GM12874 (cell line): ENCODE measurements at regions not wholly inside any gene's neighbourhood (a gene's known extent, or its start where the extent isn't known, plus 50 kb on each side); places are given as distances from the start of the nearest gene placed in this dataset.

Experiments used
- TF ChIP-seq, protein P1 (sequence below): IDR thresholded peaks from 2 replicates; pipeline ENCODE4 v1.5.1; 2011; ENCODE audit warnings: low read depth, mild to moderate bottlenecking, control low read depth, low read length, moderate library complexity; ENCODE audit not compliant: insufficient read depth

DNA sequence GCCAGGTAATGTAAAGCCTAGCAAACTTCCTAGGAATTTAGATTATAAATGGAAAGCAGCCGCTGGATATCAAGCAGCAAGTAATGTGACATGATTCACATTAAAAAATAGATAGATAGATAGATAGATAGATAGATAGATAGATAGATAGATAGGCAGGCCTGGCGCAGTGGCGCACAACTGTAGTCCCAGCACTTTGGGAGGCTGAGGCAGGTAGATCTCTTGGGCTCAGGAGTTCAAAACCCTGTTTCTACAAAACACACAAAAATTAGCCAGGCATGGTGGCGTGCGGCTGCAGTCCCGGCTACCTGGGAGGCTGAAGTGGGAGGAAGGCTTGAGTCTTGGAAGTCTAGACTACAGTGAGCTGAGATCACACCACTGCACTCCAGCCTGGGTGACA lies 236.9 kb downstream of the SLITRK6 start:
- TF ChIP-seq, protein P1, sequence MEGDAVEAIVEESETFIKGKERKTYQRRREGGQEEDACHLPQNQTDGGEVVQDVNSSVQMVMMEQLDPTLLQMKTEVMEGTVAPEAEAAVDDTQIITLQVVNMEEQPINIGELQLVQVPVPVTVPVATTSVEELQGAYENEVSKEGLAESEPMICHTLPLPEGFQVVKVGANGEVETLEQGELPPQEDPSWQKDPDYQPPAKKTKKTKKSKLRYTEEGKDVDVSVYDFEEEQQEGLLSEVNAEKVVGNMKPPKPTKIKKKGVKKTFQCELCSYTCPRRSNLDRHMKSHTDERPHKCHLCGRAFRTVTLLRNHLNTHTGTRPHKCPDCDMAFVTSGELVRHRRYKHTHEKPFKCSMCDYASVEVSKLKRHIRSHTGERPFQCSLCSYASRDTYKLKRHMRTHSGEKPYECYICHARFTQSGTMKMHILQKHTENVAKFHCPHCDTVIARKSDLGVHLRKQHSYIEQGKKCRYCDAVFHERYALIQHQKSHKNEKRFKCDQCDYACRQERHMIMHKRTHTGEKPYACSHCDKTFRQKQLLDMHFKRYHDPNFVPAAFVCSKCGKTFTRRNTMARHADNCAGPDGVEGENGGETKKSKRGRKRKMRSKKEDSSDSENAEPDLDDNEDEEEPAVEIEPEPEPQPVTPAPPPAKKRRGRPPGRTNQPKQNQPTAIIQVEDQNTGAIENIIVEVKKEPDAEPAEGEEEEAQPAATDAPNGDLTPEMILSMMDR: no peak

DNA sequence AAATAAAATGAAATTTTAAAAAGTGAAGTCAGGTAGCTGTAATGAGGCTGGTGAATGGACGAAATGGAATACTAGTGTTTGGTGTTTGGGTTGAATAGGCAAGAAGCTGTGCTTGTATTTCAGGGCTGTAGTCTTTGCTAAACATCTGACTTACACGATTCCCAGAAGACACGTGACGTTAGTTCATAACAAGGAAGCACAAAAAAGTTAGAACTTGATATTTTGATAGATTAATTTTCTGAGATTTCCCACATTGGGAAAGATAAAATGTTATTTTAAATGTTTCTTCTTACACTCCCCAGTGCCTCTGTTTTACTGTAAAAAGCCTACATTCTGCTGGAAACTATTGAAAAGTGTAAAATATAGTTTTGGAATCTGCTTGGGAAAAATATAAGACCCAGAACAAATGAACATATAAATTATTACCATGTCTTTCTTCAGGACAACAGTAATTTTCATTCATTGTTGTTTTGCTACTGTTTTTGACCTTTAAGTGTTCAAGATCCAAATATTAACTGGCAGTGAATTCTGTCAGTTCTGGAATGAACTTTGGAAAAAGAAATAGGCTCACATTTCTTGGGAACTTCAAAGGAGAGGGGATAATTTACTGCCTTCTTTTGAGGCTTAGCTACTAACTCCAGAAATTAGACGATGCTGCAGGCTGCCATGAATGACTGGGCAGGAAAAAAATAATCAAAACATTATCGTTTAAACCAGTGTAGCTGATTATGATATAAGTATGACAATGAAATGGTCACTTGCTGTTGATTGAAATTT lies 241.3 kb downstream of the SLITRK6 start:
- TF ChIP-seq, protein P1: no peak

DNA sequence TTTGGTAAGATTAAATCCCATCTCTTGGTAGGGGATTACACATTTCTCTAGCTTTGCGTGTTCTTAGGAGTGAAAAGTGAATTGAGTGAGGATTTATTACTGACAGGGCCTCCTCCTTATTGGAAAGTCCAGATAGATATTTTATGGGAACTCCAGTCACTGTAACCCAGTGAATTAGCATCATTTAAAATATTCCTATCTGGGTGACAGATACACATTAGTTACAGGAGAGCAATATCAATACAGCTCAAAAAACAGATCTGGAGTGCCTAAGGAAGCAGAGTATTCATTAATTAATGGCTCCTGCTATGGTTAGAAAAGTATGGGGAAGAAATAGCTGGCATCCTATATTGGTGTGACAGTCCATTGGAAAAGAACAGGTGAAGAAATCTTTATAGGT lies 248.2 kb downstream of the SLITRK6 start:
- TF ChIP-seq, protein P1: no peak

DNA sequence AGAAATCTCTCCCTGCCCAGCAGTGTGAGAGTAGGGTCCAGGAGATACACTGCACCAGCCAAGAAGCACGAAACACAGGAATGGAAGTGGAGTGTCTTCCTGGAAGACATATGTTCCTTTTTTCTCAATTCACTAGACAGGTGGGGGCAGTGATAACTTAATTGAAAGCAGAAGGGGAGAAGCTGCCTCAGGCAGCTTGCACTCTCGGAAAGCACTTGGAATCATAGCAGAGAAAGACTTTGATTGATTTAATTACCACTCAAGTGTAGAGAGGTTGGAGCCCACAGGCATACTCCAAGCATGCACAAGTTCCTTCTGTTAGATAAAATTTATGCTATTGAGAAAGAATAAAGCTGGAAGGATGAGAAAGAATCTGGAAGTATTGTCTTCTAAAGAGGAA lies 249.4 kb downstream of the SLITRK6 start:
- TF ChIP-seq, protein P1: no peak

DNA sequence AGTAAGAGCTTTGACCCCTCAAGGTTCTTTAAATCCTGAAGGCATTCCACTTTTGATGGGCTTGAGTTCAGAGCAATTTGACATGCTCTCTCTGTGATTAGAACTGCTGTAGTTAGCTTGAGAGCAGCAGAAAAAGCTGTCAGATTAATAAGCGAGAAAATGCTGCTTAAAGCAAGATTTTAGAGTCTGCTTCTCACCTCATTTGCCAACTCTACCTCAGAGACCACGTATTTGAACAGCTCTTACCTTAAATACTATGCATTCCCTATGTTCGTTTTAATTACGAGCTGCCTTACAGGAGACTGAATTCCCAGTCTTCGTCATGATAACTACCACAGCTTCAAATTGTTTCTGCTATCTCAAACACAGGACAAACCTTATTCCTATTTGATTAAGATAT lies 253.4 kb downstream of the SLITRK6 start:
- TF ChIP-seq, protein P1: no peak

DNA sequence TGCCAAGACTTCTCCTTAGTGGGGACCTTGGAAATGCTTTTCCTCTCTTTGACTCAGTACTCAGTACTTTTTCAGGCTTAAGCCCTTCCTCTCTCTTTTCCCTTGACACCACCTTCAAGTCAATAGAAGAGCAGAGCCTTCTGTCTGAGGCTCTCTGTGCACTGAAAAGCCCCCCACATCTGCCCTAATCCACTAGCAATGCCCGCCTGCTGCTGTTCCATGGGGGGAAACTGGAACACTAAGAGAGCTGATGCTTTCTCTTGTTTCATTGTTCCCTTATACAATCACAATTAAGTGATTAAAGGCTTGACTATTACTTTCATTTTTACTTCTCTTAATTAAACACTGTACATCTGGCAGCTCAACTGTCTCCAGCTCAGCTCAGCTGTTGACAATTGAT lies 254.5 kb downstream of the SLITRK6 start:
- TF ChIP-seq, protein P1: no peak

DNA sequence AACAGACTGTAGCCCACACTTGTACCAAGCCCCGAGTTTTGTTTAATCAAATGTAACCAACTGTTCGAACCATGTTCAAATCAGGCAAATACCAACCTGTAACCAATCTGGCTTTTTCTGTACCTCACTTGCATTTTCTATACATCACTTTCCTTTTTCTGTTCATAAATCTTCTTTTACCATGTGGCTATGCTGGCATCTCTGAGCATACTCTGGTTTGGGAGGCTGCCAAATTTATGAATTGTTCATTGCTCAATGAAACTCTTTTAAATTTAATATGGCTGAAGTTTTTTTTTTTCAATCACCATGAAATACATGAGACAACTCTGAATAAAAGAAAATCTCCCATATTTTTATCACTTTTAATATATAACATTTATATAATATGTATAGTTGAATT lies 256.1 kb downstream of the SLITRK6 start:
- TF ChIP-seq, protein P1: no peak
